GM23338 (cell line): ENCODE measurements at regions not wholly inside any gene's neighbourhood (a gene's known extent, or its start where the extent isn't known, plus 50 kb on each side); places are given as distances from the start of the nearest gene placed in this dataset.

Experiments used
- ATAC-seq: fragments of 200-7000 bp; cut with Tn5 transposase; 3 replicates; pipeline ENCODE4 v1.9.1; 2020
- DNase-seq: peaks from one replicate; pipeline ENCODE4 v3.0.0-alpha.2; 2015; ENCODE audit warnings: low spot score
- H2AFZ ChIP-seq: fragments of 200-600 bp; sonication (generic); 2 replicates; pipeline ENCODE4 v1.8.0; 2016; ENCODE audit warnings: antibody characterized with exemption, mild to moderate bottlenecking, moderate library complexity
- H3F3A ChIP-seq: fragments of 200-600 bp; sonication (generic); replicated peaks from 2 replicates; pipeline ENCODE4 v1.8.0; 2017; ENCODE audit warnings: antibody characterized with exemption, mixed run types, low read depth
- H3K27ac ChIP-seq: fragments of 200-600 bp; sonication (generic); 2 replicates; pipeline ENCODE4 v1.6.1; 2016; ENCODE audit warnings: low read depth
- H3K27me3 ChIP-seq: fragments of 200-600 bp; sonication (generic); 2 replicates; pipeline ENCODE4 v1.8.0; 2016; ENCODE audit warnings: mild to moderate bottlenecking, mixed run types, moderate library complexity; ENCODE audit not compliant: insufficient read depth
- H3K36me3 ChIP-seq: fragments of 200-600 bp; sonication (generic); 2 replicates; pipeline ENCODE4 v1.8.0; 2016; ENCODE audit warnings: mild to moderate bottlenecking; ENCODE audit not compliant: insufficient read depth
- H3K4me1 ChIP-seq: fragments of 200-600 bp; sonication (generic); 2 replicates; pipeline ENCODE4 v1.8.0; 2016; ENCODE audit warnings: mild to moderate bottlenecking, moderate library complexity; ENCODE audit not compliant: insufficient read depth
- H3K4me2 ChIP-seq: fragments of 200-600 bp; sonication (generic); 2 replicates; pipeline ENCODE4 v1.7.1; 2017; ENCODE audit warnings: mixed run types
- H3K4me3 ChIP-seq: fragments of 200-600 bp; sonication (generic); 2 replicates; pipeline ENCODE4 v1.6.1; 2016; ENCODE audit warnings: mixed run types
- H3K79me2 ChIP-seq: fragments of 200-600 bp; sonication (generic); replicated peaks from 2 replicates; pipeline ENCODE4 v1.8.0; 2017; ENCODE audit warnings: mild to moderate bottlenecking; ENCODE audit not compliant: insufficient read depth
- H3K9me2 ChIP-seq: fragments of 200-600 bp; sonication (generic); 2 replicates; pipeline ENCODE4 v1.8.0; 2017; ENCODE audit not compliant: insufficient read depth
- H4K20me1 ChIP-seq: fragments of 200-600 bp; sonication (generic); replicated peaks from 2 replicates; pipeline ENCODE4 v1.8.0; 2017; ENCODE audit warnings: mild to moderate bottlenecking; ENCODE audit not compliant: insufficient read depth
- H3K27ac Mint-ChIP-seq: 2 replicates; pipeline ENCODE4 v1.8.0; 2020; ENCODE audit warnings: inconsistent platforms, mild to moderate bottlenecking, moderate library complexity, mixed read lengths
- H3K27me3 Mint-ChIP-seq: 3 replicates; pipeline ENCODE4 v1.8.0; 2022; ENCODE audit warnings: low read depth, mild to moderate bottlenecking, moderate library complexity, mixed read lengths, inconsistent platforms; ENCODE audit not compliant: insufficient read depth, poor library complexity
- H3K36me3 Mint-ChIP-seq: 3 replicates; pipeline ENCODE4 v1.8.0; 2021; ENCODE audit warnings: low read depth, mild to moderate bottlenecking, inconsistent platforms, moderate library complexity, mixed read lengths
- H3K4me1 Mint-ChIP-seq: 3 replicates; pipeline ENCODE4 v1.8.0; 2020; ENCODE audit warnings: mild to moderate bottlenecking, inconsistent platforms, mixed read lengths
- H3K4me3 Mint-ChIP-seq: 3 replicates; pipeline ENCODE4 v1.8.0; 2021; ENCODE audit warnings: moderate library complexity, mild to moderate bottlenecking, inconsistent platforms, mixed read lengths
- H3K9me3 Mint-ChIP-seq: 3 replicates; pipeline ENCODE4 v1.8.0; 2020; ENCODE audit warnings: moderate library complexity, mild to moderate bottlenecking, inconsistent platforms, mixed read lengths
- CREB1 ChIP-seq: fragments of 250-450 bp; sonication (Bioruptor Pico); IDR thresholded peaks from 2 replicates; pipeline ENCODE4 v1.5.0; 2020; ENCODE audit warnings: low read depth, mild to moderate bottlenecking, moderate library complexity
- EZH2 ChIP-seq: fragments of 200-600 bp; sonication (generic); IDR thresholded peaks from one replicate; pipeline ENCODE4 v1.8.0; 2017; ENCODE audit warnings: antibody characterized with exemption, mild to moderate bottlenecking, low read depth; ENCODE audit not compliant: unreplicated experiment
- EZH2phosphoT487 ChIP-seq: fragments of 200-600 bp; sonication (generic); IDR thresholded peaks from one replicate; pipeline ENCODE4 v1.8.1; 2018; ENCODE audit warnings: antibody characterized with exemption; ENCODE audit not compliant: unreplicated experiment
- NANOG ChIP-seq: IDR thresholded peaks from 2 replicates; pipeline ENCODE4 v1.6.1; 2016; ENCODE audit warnings: antibody characterized with exemption, borderline replicate concordance
- POLR2AphosphoS5 ChIP-seq: IDR thresholded peaks from 2 replicates; pipeline ENCODE4 v1.6.1; 2016; ENCODE audit warnings: antibody characterized with exemption, low read depth
- STAT1 ChIP-seq: IDR thresholded peaks from one replicate; pipeline ENCODE4 v1.6.1; 2016; ENCODE audit warnings: antibody characterized with exemption; ENCODE audit not compliant: unreplicated experiment
- ZNF114 ChIP-seq: fragments of 250-450 bp; sonication (Bioruptor Pico); IDR thresholded peaks from 2 replicates; pipeline ENCODE4 v1.5.0; 2020; ENCODE audit warnings: mild to moderate bottlenecking, moderate library complexity
- TF ChIP-seq, protein P1 (sequence below): IDR thresholded peaks from one replicate; pipeline ENCODE4 v1.6.1; 2018; ENCODE audit warnings: antibody characterized with exemption; ENCODE audit not compliant: unreplicated experiment
- TF ChIP-seq, protein P2 (sequence below): IDR thresholded peaks from 2 replicates; pipeline ENCODE4 v1.6.1; 2016; ENCODE audit warnings: antibody characterized with exemption
- TF ChIP-seq, protein P3 (sequence below): fragments of 250-450 bp; sonication (Bioruptor Pico); IDR thresholded peaks from 2 replicates; pipeline ENCODE4 v1.5.0; 2020; ENCODE audit warnings: mild to moderate bottlenecking, moderate library complexity

DNA sequence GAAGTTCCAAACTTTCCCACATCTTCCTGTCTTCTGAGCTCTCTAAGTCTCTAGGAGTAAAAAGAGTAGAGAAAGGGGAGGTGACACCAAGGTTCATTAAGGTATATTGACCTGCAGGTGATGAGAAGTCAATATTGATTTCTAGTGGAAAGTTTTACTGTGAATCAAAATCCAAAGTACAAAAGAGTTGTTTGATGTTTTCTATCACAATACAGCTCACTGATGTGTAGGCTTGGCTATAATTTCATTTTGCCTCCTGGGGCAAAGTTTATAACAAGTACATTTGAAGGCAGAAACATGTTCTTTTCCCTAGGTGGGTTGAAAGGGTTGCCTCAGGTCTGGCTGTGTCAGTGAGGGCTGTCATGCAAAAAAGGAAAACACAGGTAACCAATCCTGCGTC lies 65.2 kb upstream of the LRPPRC start (continued):
- TF ChIP-seq, protein P1, sequence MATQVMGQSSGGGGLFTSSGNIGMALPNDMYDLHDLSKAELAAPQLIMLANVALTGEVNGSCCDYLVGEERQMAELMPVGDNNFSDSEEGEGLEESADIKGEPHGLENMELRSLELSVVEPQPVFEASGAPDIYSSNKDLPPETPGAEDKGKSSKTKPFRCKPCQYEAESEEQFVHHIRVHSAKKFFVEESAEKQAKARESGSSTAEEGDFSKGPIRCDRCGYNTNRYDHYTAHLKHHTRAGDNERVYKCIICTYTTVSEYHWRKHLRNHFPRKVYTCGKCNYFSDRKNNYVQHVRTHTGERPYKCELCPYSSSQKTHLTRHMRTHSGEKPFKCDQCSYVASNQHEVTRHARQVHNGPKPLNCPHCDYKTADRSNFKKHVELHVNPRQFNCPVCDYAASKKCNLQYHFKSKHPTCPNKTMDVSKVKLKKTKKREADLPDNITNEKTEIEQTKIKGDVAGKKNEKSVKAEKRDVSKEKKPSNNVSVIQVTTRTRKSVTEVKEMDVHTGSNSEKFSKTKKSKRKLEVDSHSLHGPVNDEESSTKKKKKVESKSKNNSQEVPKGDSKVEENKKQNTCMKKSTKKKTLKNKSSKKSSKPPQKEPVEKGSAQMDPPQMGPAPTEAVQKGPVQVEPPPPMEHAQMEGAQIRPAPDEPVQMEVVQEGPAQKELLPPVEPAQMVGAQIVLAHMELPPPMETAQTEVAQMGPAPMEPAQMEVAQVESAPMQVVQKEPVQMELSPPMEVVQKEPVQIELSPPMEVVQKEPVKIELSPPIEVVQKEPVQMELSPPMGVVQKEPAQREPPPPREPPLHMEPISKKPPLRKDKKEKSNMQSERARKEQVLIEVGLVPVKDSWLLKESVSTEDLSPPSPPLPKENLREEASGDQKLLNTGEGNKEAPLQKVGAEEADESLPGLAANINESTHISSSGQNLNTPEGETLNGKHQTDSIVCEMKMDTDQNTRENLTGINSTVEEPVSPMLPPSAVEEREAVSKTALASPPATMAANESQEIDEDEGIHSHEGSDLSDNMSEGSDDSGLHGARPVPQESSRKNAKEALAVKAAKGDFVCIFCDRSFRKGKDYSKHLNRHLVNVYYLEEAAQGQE: no peak
- TF ChIP-seq ZNF114: no peak

DNA sequence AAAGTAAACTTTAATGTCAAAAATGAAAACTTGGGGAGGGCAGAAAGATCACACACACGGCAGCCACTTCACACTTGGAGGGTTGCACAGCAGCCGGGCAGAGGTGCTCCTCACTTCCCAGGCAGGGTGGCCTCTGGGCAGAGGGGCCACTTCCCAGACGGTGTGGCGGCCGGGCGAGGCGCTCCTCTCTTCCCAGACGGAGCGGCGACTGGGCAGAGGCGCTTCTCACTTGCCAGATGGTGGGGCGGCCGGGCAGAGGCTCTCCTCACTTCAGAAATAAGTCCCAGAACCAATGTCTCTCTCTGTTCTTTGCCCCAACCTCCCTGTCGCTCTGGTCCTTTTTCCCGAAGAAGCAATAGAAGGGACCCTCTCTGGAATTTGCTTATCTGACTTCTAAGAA lies 65.7 kb upstream of the LRPPRC start:
- Mint-ChIP-seq H3K27ac (no peak overlapping the region), H3K4me3 (no peak overlapping the region), H3K27me3 (peaks cover 7% of the 10 kb centered on the region), H3K4me1 (peaks cover 5% of the 10 kb centered on the region; the same call in 1 of the 3 replicates), H3K36me3 (peaks cover 49% of the 10 kb centered on the region), H3K9me3 (peaks cover 62% of the 10 kb centered on the region)
- ATAC-seq (no peak; the same call in 2 of the 3 replicates), DNase-seq (no peak)
- Histone ChIP-seq H3K4me3 (no peak overlapping the region), H3K27me3 (peaks cover 23% of the 10 kb centered on the region; the same call in 1 of the 2 replicates), H4K20me1 (no peaks in the 10 kb centered on the region), H3K27ac (no peak overlapping the region), H3F3A (peaks cover 4% of the 10 kb centered on the region; the same call in 1 of the 2 replicates), H3K9me2 (0 out of 2 replicates have a peak, but pooled peaks cover 5% of the 10 kb centered on the region), H2AFZ (no peak overlapping the region), H3K36me3 (peaks cover 9% of the 10 kb centered on the region; the same call in 1 of the 2 replicates), H3K4me1 (peaks cover 3% of the 10 kb centered on the region), H3K79me2 (no peaks in the 10 kb centered on the region), H3K4me2 (no peak overlapping the region)
- TF ChIP-seq EZH2phosphoT487 (no peak), NANOG (no peak), CREB1 (no peak), EZH2 (no peak), STAT1 (no peak), POLR2AphosphoS5 (no peak)
- TF ChIP-seq, protein P2, sequence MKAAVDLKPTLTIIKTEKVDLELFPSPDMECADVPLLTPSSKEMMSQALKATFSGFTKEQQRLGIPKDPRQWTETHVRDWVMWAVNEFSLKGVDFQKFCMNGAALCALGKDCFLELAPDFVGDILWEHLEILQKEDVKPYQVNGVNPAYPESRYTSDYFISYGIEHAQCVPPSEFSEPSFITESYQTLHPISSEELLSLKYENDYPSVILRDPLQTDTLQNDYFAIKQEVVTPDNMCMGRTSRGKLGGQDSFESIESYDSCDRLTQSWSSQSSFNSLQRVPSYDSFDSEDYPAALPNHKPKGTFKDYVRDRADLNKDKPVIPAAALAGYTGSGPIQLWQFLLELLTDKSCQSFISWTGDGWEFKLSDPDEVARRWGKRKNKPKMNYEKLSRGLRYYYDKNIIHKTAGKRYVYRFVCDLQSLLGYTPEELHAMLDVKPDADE: no peak
- TF ChIP-seq, protein P1: no peak
- TF ChIP-seq, protein P3, sequence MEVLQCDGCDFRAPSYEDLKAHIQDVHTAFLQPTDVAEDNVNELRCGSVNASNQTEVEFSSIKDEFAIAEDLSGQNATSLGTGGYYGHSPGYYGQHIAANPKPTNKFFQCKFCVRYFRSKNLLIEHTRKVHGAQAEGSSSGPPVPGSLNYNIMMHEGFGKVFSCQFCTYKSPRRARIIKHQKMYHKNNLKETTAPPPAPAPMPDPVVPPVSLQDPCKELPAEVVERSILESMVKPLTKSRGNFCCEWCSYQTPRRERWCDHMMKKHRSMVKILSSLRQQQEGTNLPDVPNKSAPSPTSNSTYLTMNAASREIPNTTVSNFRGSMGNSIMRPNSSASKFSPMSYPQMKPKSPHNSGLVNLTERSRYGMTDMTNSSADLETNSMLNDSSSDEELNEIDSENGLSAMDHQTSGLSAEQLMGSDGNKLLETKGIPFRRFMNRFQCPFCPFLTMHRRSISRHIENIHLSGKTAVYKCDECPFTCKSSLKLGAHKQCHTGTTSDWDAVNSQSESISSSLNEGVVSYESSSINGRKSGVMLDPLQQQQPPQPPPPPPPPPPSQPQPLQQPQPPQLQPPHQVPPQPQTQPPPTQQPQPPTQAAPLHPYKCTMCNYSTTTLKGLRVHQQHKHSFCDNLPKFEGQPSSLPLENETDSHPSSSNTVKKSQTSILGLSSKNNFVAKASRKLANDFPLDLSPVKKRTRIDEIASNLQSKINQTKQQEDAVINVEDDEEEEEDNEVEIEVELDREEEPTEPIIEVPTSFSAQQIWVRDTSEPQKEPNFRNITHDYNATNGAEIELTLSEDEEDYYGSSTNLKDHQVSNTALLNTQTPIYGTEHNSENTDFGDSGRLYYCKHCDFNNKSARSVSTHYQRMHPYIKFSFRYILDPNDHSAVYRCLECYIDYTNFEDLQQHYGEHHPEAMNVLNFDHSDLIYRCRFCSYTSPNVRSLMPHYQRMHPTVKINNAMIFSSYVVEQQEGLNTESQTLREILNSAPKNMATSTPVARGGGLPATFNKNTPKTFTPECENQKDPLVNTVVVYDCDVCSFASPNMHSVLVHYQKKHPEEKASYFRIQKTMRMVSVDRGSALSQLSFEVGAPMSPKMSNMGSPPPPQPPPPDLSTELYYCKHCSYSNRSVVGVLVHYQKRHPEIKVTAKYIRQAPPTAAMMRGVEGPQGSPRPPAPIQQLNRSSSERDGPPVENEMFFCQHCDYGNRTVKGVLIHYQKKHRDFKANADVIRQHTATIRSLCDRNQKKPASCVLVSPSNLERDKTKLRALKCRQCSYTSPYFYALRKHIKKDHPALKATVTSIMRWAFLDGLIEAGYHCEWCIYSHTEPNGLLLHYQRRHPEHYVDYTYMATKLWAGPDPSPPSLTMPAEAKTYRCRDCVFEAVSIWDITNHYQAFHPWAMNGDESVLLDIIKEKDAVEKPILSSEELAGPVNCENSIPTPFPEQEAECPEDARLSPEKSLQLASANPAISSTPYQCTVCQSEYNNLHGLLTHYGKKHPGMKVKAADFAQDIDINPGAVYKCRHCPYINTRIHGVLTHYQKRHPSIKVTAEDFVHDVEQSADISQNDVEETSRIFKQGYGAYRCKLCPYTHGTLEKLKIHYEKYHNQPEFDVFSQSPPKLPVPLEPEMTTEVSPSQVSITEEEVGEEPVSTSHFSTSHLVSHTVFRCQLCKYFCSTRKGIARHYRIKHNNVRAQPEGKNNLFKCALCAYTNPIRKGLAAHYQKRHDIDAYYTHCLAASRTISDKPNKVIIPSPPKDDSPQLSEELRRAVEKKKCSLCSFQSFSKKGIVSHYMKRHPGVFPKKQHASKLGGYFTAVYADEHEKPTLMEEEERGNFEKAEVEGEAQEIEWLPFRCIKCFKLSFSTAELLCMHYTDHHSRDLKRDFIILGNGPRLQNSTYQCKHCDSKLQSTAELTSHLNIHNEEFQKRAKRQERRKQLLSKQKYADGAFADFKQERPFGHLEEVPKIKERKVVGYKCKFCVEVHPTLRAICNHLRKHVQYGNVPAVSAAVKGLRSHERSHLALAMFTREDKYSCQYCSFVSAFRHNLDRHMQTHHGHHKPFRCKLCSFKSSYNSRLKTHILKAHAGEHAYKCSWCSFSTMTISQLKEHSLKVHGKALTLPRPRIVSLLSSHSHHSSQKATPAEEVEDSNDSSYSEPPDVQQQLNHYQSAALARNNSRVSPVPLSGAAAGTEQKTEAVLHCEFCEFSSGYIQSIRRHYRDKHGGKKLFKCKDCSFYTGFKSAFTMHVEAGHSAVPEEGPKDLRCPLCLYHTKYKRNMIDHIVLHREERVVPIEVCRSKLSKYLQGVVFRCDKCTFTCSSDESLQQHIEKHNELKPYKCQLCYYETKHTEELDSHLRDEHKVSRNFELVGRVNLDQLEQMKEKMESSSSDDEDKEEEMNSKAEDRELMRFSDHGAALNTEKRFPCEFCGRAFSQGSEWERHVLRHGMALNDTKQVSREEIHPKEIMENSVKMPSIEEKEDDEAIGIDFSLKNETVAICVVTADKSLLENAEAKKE (CRISPR knock-in tag): no peak
